GM18511 (cell line): ENCODE measurements at regions not wholly inside any gene's neighbourhood (a gene's known extent, or its start where the extent isn't known, plus 50 kb on each side); places are given as distances from the start of the nearest gene placed in this dataset.
A peak's percentile ranks its signal among the peaks of the same experiment; 100 is the strongest.
"Not testable (repeated sequence)": the region's sequence is repeated elsewhere in the genome, so short reads cannot be mapped to it uniquely, and the experiment has no call there.

Source experiments
- ATAC-seq: cut with Tn5 transposase; IDR thresholded peaks from one replicate; pipeline ENCODE4 v1.9.1; 2021; ENCODE audit warnings: mild to moderate bottlenecking, moderate library complexity; ENCODE audit not compliant: unreplicated experiment

DNA sequence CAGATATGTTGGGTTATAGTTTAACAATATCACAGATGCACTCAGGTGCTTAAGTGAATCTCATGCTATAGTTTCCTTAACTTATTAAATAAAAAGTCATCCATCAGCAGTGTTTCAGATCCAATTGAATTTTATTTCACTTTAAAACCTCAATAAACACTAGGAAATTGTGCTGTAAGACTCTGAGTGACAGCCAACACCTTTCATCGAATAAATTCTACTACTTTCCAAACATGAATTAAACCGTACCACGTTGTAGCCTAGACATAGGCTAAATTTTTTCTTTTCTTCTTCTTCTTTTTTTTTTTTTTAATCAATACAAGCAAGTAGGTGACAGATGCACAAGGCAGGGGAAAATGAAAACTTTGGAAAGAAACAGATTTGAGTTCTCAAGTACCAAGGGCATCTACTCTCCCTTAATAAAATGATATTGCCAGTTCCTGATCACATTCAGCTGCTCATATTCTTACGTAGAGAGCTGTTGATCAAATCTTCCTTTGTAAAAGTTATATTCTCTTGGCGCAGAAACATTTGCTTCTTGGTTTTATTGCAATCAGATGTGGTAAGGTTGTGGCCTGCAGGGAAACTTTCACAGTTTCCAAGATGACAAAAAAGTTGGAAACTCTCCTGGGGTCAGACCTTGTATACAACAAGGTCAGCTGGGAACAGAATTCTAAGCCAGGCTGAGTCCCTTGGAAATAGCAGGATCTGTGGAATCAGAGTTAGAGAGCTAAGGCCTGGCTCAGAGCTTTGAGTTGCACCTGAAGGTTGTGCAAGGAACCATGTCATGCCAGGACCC is 147.7 kb downstream of the CD47 start:
- ATAC-seq, result no peak

GRCh38 chr3:107942244-107942643 is 148.6 kb downstream of the CD47 start:
- peak; percentile 90 for ATAC-seq

- ATAC-seq, result no peak
Measured at GRCh38 chr3:107939691-107940442, 151.0 kb downstream of the CD47 start.

DNA sequence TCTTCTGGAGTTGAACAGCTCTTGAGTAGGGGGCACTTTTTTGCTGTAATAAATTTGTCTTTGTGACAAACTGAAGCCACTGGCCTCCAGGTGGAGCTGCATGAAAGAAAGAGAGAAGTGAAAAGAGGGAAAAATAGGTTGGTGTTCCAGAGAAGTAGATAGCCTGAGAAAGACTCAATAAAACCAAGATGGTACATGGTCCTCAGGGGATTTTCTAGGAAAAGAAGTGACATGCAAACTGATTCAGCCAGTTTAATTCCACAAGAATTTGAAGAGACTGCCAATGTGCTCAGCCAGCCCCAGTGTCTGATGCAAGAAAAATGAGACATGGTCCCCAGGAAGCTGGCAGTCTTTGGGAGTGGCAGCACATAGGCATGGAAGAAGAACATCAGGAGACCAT is 152.7 kb downstream of the CD47 start:
- no peak for ATAC-seq

DNA sequence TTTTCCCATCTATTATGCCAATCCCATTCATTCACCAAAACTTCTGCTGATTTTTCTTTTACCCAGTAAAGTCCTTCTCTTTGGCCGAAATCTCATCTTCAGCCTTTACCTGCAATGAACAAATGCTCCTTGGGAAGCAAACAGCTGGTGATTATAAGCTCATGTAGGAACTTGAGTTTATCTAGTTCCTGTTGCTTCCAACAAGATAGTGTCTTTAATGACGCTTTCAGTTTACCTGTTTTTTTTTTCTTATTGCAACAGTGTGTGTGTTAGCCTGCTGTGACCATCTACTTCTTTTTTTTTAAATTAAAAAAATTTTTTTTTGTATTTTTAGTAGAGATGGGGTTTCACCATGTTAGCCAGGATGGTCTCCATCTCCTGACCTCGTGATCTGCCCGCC is 156.0 kb downstream of the CD47 start:
- no peak for ATAC-seq

- no peak for ATAC-seq
Measured at GRCh38 chr3:107933450-107933849, 157.4 kb downstream of the CD47 start.

DNA sequence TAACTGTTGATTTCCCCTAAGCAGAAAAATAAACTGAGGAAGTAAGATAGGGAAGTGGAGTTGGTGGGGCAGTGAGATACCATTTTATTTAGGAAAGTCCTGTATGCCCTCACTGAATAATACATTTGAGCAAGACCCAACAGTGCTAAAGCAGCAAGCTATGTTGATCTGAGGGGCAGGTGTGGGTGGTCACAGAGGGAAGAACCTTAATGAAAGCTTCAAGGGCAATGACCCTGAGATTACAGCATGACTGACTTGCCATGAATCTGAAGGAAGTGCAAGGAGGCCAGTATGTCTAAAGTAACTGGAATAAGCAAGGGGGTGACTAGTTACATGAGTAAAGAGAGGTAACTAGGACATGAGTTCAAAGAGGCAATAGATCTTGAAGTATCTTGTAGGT is 159.5 kb downstream of the CD47 start:
- no peak for ATAC-seq

- no peak for ATAC-seq
Measured at GRCh38 chr3:107929088-107929487, 161.7 kb downstream of the CD47 start.

DNA sequence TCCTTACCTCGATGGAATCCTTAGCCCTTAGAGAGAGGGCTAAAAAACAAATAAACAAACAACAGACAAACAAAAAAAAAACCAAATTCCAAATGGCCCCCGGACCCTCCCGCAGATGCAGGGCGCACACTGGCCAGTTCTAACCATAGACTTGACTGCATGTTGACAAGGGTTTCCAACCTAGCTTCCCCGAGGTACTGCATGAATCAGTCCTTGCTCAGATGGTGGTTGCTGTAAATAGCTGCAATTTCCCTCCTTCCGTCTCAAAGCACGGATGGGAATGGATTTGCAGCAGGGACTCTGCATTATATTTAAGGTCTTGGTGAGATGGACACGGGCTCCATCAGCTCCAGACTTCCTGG is 162.8 kb downstream of the CD47 start:
- peak; percentile 47 for ATAC-seq

DNA sequence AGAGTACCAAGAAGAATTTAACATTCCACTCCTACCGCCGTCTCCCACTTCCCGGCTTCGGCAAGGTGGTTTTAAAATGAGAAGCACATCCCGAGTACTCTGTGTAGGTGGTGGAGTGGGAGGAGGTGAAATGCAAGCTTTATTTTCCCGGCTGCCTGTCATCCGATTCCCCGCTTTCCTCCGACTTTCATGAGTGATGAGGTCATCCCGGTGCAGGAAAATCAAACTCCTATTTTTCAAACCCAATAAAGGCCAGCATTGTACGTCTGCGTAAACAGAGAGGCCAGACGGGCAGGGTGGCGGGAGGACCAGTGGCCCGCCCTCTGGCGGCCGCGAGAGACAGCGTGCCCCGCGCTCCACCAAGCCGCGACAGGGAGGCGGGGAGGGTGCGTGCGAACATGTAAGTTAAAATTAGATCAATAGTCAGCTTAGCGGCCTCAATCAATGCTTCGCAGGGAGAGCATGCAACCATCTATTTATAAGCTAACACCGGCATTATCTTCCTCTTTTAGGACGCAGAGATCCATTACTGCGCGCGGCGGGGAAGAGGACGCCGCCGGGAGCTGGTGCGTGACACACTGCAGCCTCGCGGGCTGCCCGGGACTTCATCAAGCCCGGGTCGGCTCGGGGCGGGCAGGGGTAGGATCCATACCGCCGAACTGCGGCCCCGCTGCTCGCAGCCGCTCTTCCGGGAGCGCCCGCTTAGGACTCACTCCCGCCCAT is 163.3 kb downstream of the CD47 start:
- peak; percentile 96 for ATAC-seq

DNA sequence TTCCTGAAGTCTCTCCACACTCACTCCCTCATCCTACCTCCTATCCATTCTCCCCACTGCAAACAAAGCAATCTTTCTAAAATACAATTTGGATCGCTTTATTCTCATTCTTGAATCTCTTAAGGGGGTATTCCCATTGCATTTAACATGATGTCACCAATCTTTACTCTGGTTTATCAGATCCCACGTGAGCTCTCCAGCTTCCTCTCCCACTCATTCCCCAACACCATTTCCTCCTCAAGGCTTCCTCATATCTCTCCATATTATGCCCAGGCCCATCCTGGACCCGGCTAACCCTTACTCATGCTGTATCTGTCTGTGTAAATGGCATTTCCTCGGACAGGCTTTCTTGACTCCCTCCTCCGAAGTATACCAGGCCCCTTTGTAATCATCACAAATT is 165.0 kb downstream of the CD47 start:
- no peak for ATAC-seq

DNA sequence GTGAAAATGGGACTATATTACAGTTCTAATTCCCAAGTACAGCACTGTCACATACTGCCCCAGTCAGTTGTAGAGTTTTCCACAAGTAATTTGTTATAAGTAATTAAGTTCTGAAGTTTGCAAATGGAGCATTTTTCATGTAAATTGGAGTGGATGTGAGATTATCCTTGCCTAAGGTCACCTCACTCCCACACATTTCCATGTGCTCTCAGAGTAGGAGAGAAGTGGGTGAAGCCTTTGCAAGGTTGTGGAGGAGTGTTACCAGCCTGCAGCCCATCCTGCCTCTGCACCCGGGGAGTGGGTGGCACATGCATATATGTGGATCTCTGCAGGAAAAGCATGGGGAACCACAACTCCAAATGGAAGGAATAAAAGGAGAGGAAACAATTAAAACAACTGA is 169.8 kb downstream of the CD47 start:
- ATAC-seq, result no peak

DNA sequence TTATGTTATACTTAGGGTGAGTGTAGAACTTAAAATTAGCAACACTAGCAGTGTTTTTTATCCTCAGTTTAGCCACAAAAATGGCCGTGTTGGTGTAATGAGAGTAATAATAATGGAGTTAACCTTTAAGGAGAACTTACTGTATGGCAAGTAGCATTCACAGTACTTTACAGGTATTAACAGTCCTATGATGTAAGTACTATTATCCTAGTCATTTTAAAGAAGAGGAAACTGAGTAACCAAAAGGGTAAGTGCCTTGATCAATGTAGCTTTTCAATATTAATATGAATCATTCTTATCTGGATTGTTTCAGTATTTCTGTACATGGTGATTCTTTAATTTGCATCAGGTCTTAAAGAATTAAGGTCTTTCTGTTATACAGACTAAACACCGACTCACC is 170.3 kb downstream of the CD47 start:
- ATAC-seq, result no peak

- no peak for ATAC-seq
Measured at GRCh38 chr3:107919239-107919638, 171.6 kb downstream of the CD47 start.

DNA sequence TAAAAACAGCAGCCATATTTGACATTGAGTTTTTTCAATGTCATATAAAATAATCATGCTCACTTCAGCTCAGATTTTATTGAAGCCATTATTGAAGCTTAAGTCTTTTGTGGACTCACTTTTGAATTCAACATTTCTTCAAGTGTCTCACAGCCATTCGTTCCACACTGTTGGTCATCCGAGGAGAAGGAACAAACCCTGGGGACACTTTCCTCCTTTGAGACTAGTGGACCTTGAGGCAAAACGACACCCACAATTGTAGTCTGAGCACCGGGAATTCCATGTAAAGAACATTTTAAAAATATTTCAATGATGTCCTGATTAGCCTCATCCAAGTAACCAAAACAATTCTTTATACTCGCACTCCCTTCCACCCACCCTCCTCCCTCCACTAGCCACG is 174.7 kb downstream of the CD47 start:
- no peak for ATAC-seq

- no peak for ATAC-seq
Measured at GRCh38 chr3:107915706-107916105, 175.1 kb downstream of the CD47 start.

DNA sequence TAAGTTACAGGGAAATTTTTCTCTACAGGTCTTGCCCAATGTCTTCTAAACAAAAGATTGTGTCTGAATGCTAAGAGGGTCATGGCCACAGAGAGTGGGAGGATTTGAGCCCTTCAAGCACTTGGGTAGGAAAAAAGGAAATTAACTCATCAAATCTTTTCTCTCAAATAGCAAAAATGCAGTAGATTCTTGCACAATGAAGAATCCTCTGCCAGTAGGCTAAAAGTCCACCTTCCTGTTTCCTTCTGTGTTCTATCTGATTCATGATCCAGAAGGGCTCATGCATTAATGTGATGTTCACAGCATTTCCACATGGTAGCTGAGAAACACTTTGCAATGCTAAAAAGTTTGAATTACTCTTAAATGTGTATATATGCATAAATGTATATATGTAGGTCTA is 177.1 kb downstream of the CD47 start:
- no peak for ATAC-seq

- ATAC-seq, result peak; percentile 22
Measured at GRCh38 chr3:107911337-107912000, 179.4 kb downstream of the CD47 start.

DNA sequence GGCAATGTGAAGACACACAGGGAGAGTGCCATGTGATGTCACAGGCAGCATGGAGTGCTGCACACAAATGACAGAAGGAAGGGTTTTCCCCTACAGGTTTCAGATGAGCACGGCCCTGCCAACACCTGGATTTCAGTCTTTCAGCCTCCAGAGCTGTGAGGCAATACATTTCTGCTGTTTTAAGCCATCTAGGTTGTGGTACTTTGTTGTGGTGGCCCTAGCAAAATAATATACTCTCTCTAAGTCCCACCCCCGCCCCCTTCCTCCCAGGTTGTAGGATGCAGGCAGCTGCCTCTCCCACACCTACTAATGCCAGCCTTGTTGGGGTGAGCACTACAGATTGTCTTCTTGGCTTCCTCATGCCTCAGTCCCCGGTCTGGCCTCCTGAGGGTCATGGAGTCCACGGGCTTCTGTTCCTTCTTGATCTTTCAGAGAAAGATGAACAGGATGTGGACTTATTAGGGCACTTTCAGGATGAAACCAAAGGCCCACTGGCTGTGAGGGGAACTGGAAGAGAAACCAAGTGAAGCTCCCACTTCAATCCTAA is 180.0 kb downstream of the CD47 start:
- ATAC-seq, result peak; percentile 97

GRCh38 chr3:107909583-107909982 is 181.2 kb downstream of the CD47 start:
- ATAC-seq, result not testable (repeated sequence)

GRCh38 chr3:107907996-107908395 is 182.8 kb downstream of the CD47 start:
- ATAC-seq, result no peak
